SU-DHL-6 (cell line): ENCODE measurements at regions not wholly inside any gene's neighbourhood (a gene's known extent, or its start where the extent isn't known, plus 50 kb on each side); places are given as distances from the start of the nearest gene placed in this dataset.

Experiments
- H2AFZ ChIP-seq: fragments of 200-600 bp; sonication (generic); 2 replicates; pipeline ENCODE4 v1.6.1; 2014; ENCODE audit warnings: low read depth, mild to moderate bottlenecking, moderate library complexity, mixed read lengths, antibody characterized with exemption, low read length; ENCODE audit not compliant: severe bottlenecking
- H3F3A ChIP-seq: fragments of 200-600 bp; shearing (Covaris generic); 2 replicates; pipeline ENCODE4 v1.6.0; 2016; ENCODE audit warnings: antibody characterized with exemption, mild to moderate bottlenecking; ENCODE audit not compliant: insufficient read depth
- H3K27ac ChIP-seq: fragments of 200-600 bp; sonication (generic); 2 replicates; pipeline ENCODE4 v1.5.1; 2016; ENCODE audit warnings: low read depth, mild to moderate bottlenecking, low read length, moderate library complexity, mixed read lengths
- H3K27me3 ChIP-seq: fragments of 200-600 bp; sonication (generic), shearing (Covaris generic); 2 replicates; pipeline ENCODE4 v1.6.0; 2014; ENCODE audit warnings: mild to moderate bottlenecking, low read length
- H3K36me3 ChIP-seq: fragments of 200-600 bp; sonication (generic); 2 replicates; pipeline ENCODE4 v1.6.1; 2014; ENCODE audit warnings: mild to moderate bottlenecking, low read length, mixed read lengths
- H3K4me2 ChIP-seq: fragments of 300-600, 200-600 bp; shearing (Covaris generic), sonication (generic); 2 replicates; pipeline ENCODE4 v1.6.0; 2014; ENCODE audit warnings: low read length, low read depth, mild to moderate bottlenecking; ENCODE audit not compliant: poor library complexity, severe bottlenecking
- H3K4me3 ChIP-seq: fragments of 200-600 bp; sonication (generic); 2 replicates; pipeline ENCODE4 v1.5.1; 2014; ENCODE audit warnings: antibody characterized with exemption, low read length, mild to moderate bottlenecking, mixed read lengths; ENCODE audit not compliant: insufficient read depth, poor library complexity, severe bottlenecking
- H3K79me2 ChIP-seq: fragments of 200-600 bp; sonication (generic); 2 replicates; pipeline ENCODE4 v1.6.1; 2014; ENCODE audit warnings: mild to moderate bottlenecking, low read length, moderate library complexity; ENCODE audit not compliant: insufficient read depth
- H3K9ac ChIP-seq: fragments of 200-600 bp; sonication (generic); 2 replicates; pipeline ENCODE4 v1.7.0; 2014; ENCODE audit warnings: mild to moderate bottlenecking, low read length
- H3K9me2 ChIP-seq: fragments of 200-600 bp; sonication (generic); replicated peaks from 2 replicates; pipeline ENCODE4 v1.6.1; 2014; ENCODE audit warnings: low read length; ENCODE audit not compliant: insufficient read depth
- H3K9me3 ChIP-seq: fragments of 200-600 bp; sonication (generic); 2 replicates; pipeline ENCODE4 v1.6.1; 2014; ENCODE audit warnings: low read length, mixed read lengths; ENCODE audit not compliant: insufficient read depth
- H4K20me1 ChIP-seq: fragments of 200-600 bp; sonication (generic); 2 replicates; pipeline ENCODE4 v1.6.1; 2014; ENCODE audit warnings: low read depth, mild to moderate bottlenecking, antibody characterized with exemption, low read length, moderate library complexity, mixed read lengths
- CTCF ChIP-seq: fragments of 200-600 bp; sonication (generic); IDR thresholded peaks from one replicate; pipeline ENCODE4 v1.5.1; 2017; ENCODE audit warnings: antibody characterized with exemption, mild to moderate bottlenecking, low read length, moderate library complexity; ENCODE audit not compliant: insufficient read depth, poor library complexity, severe bottlenecking
- EZH2phosphoT487 ChIP-seq: fragments of 200-600 bp; sonication (generic), shearing (Covaris generic); conservative IDR thresholded peaks from 2 replicates; pipeline ENCODE4 v1.6.1; 2018; ENCODE audit warnings: mild to moderate bottlenecking, antibody characterized with exemption, low read length, moderate library complexity, mixed read lengths

GRCh38 chr22:26775394-26775793, 118.0 kb downstream of the MIAT start:
- no peak overlapping the region for H2AFZ ChIP-seq
- H3K9ac ChIP-seq: no peak overlapping the region
- H3K79me2 ChIP-seq: no peaks in the 10 kb centered on the region
- no peaks in the 10 kb centered on the region for H3K9me2 ChIP-seq
- H3K36me3 ChIP-seq: no peaks in the 10 kb centered on the region; the same call in 1 of the 2 replicates
- no peaks in the 10 kb centered on the region for H4K20me1 ChIP-seq
- no peaks in the 10 kb centered on the region for H3K27me3 ChIP-seq
- H3F3A ChIP-seq: no peaks in the 10 kb centered on the region
- no peak overlapping the region for H3K4me3 ChIP-seq
- no peak overlapping the region for H3K27ac ChIP-seq
- H3K9me3 ChIP-seq: no peaks in the 10 kb centered on the region
- no peak overlapping the region for H3K4me2 ChIP-seq
- TF ChIP-seq EZH2phosphoT487 (no peak), CTCF (no peak)

GRCh38 chr22:26777156-26777801, 119.9 kb downstream of the MIAT start:
- Histone ChIP-seq H3K4me2 (no peak overlapping the region), H3K27me3 (no peaks in the 10 kb centered on the region), H3F3A (no peaks in the 10 kb centered on the region), H3K9me3 (no peaks in the 10 kb centered on the region), H4K20me1 (no peaks in the 10 kb centered on the region), H3K9ac (no peak overlapping the region), H3K79me2 (no peaks in the 10 kb centered on the region), H3K9me2 (no peaks in the 10 kb centered on the region), H3K36me3 (no peaks in the 10 kb centered on the region; the same call in 1 of the 2 replicates), H3K4me3 (no peak overlapping the region), H3K27ac (no peak overlapping the region), H2AFZ (no peak overlapping the region)
- TF ChIP-seq EZH2phosphoT487 (no peak), CTCF (no peak)

- no peak for TF ChIP-seq CTCF
- TF ChIP-seq EZH2phosphoT487: no peak
Measured at GRCh38 chr22:26778372-26778771, 121.0 kb downstream of the MIAT start.

More at GRCh38 chr22:26778372-26778771, 121.0 kb downstream of the MIAT start:
- Histone ChIP-seq H3K4me3 (no peak overlapping the region), H3K4me2 (no peak overlapping the region), H4K20me1 (no peaks in the 10 kb centered on the region), H3K36me3 (no peaks in the 10 kb centered on the region; the same call in 1 of the 2 replicates), H3K9me2 (no peaks in the 10 kb centered on the region), H2AFZ (no peak overlapping the region), H3F3A (no peaks in the 10 kb centered on the region), H3K9me3 (no peaks in the 10 kb centered on the region), H3K9ac (no peak overlapping the region), H3K27me3 (no peaks in the 10 kb centered on the region), H3K27ac (no peak overlapping the region), H3K79me2 (no peaks in the 10 kb centered on the region)
